Nephron progenitor cell (in vitro differentiated cells): ENCODE measurements at regions not wholly inside any gene's neighbourhood (a gene's known extent, or its start where the extent isn't known, plus 50 kb on each side); places are given as distances from the start of the nearest gene placed in this dataset.

Experiments used
- DNase-seq: peaks from one replicate; pipeline ENCODE4 v3.0.0; 2021
- H3K27ac Mint-ChIP-seq: 2 replicates; pipeline ENCODE4 v1.8.0; 2021; ENCODE audit warnings: mild to moderate bottlenecking, moderate library complexity, mixed read lengths
- H3K27me3 Mint-ChIP-seq: 2 replicates; pipeline ENCODE4 v1.8.0; 2021; ENCODE audit warnings: mild to moderate bottlenecking, low read depth, mixed read lengths; ENCODE audit not compliant: poor library complexity
- H3K36me3 Mint-ChIP-seq: 2 replicates; pipeline ENCODE4 v1.8.0; 2021; ENCODE audit warnings: low read depth, mixed read lengths
- H3K4me1 Mint-ChIP-seq: 2 replicates; pipeline ENCODE4 v1.8.0; 2021; ENCODE audit warnings: mixed read lengths
- H3K4me3 Mint-ChIP-seq: 2 replicates; pipeline ENCODE4 v1.8.0; 2021; ENCODE audit warnings: mild to moderate bottlenecking, moderate library complexity, mixed read lengths
- H3K9me3 Mint-ChIP-seq: 2 replicates; pipeline ENCODE4 v1.8.0; 2021; ENCODE audit warnings: mild to moderate bottlenecking, moderate library complexity, mixed read lengths
- CTCF ChIP-seq: fragments of 200-600 bp; sonication (generic); IDR thresholded peaks from 2 replicates; pipeline ENCODE4 v1.5.0; 2021; ENCODE audit warnings: antibody characterized with exemption

DNA sequence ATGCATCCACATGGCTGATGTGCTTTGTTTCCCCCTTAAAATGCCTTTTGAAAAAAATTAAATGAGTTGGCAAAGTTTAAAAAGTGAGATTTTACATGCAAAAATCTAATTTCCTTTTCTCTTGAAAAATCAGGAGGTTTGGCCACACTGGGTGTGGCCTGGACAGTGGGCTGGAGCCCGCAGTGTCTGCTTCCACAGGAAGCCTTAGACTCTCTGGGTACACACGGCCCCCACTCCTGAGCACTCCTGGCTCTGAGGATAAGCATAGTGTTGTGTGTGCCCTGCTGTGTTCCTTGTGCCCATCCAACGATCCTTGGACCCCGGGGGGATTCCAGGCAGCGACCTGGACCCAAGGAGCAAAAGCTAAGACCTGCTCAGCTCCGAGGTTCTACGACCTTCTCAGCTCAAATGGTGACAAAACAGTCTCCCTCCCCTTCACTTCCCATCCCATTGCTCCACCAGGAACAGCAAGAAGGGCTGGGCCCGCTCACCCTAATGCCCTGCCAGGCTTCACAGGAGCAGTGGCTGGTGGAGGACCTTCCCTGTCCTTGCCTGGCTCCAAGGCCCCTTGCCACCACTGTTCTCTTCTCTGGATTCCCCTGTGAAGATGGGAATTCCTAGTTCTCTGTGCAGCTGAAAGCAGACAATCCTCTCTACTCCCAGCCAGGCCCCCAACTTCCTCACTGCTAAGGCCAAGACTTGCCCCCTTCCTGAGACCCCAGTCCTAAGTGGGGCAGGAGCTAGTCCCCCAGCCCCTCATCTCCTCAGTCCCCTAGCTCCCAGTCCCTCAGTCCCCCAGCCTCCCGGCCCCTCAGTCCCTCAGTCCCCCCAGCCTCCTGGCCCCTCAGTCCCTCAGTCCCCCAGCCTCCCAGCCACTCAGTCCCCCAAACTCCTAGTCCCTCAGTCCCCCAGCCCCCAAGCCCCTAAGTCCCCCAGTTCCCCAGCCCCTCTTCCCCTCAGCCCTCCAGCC is 395.8 kb downstream of the PTPRU start:
- no peak for TF ChIP-seq CTCF
- peaks cover 12% of the 10 kb centered on the region for H3K4me1 Mint-ChIP-seq
- peaks cover 12% of the 10 kb centered on the region for H3K27me3 Mint-ChIP-seq
- no peak overlapping the region for H3K4me3 Mint-ChIP-seq
- H3K27ac Mint-ChIP-seq = no peak overlapping the region
- no peaks in the 10 kb centered on the region for H3K36me3 Mint-ChIP-seq
- H3K9me3 Mint-ChIP-seq = peaks cover 6% of the 10 kb centered on the region
- no peak for DNase-seq

- Mint-ChIP-seq H3K27me3 (peaks cover 8% of the 10 kb centered on the region), H3K4me3 (no peak overlapping the region), H3K36me3 (no peaks in the 10 kb centered on the region), H3K4me1 (peaks cover 12% of the 10 kb centered on the region), H3K9me3 (peaks cover 6% of the 10 kb centered on the region), H3K27ac (no peak overlapping the region)
- no peak for TF ChIP-seq CTCF
- no peak for DNase-seq
Observed at GRCh38 chr1:29631361-29631760, 395.0 kb downstream of the PTPRU start.

DNA sequence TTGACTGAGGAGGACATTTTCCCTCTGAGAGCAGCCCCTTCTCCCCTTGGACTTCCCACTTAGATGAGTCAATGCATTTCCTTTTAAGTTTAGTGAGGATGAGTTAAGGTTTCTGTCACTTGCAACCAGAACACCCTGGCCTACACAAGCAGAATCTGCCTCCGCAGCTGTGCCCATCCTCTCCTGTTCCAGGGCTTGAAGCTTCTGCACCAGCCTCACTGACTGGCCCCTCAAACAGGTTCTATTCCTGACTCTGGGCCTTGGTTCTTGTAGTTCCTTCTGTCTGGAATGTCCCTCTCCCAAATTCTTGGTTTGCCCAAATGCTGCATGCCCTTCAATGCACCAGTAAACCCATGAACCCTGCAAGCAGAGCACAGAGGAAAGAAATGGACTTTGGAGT is 394.4 kb downstream of the PTPRU start:
- Mint-ChIP-seq H3K27ac (no peak overlapping the region), H3K36me3 (no peaks in the 10 kb centered on the region), H3K27me3 (peaks cover 8% of the 10 kb centered on the region), H3K9me3 (peaks cover 6% of the 10 kb centered on the region), H3K4me3 (no peak overlapping the region), H3K4me1 (peaks cover 12% of the 10 kb centered on the region)
- DNase-seq = no peak
- no peak for TF ChIP-seq CTCF

DNA sequence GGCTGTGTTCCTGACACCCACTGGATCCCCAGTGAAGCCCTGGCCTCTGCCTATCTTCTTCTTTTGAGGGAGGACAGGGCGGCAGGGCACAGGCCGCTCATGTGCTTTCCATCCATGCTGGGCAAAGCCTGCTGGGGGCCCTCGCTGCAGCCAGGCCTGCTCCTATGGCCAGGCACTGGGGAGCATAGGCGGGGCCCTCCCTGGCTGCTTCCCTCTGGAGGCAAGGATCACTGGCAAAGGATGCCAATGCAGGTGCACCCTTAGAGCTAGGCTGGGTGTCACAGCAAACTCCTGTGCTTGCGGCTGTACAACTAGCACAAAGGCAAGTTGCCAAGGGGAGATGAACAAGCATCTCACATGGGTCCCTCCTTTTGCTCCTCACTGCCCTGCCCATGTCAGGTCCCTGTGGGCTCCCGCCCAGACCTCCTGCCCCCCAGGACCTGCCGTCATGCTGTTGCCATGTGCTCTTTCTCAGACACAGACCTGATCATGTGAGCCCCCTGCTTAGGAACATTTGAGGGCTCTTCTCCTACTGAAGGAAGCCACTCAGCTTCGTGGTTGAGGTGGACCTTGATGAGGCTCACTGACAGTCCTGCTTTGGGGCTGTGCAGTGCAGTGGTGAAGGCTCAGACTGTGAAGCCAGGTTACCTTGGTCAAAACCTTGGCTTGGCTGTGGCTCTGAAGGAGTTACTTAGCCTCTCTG is 393.6 kb downstream of the PTPRU start:
- H3K4me3 Mint-ChIP-seq = no peak overlapping the region
- no peak for DNase-seq
- TF ChIP-seq CTCF = no peak
- no peaks in the 10 kb centered on the region for H3K36me3 Mint-ChIP-seq
- peaks cover 11% of the 10 kb centered on the region for H3K27me3 Mint-ChIP-seq
- H3K27ac Mint-ChIP-seq = no peak overlapping the region
- peaks cover 6% of the 10 kb centered on the region for H3K9me3 Mint-ChIP-seq
- H3K4me1 Mint-ChIP-seq = peaks cover 12% of the 10 kb centered on the region

GRCh38 chr1:29629401-29629800 is 393.1 kb downstream of the PTPRU start:
- no peaks in the 10 kb centered on the region for H3K36me3 Mint-ChIP-seq
- DNase-seq = no peak
- H3K4me3 Mint-ChIP-seq = no peak overlapping the region
- no peak overlapping the region for H3K27ac Mint-ChIP-seq
- peaks cover 15% of the 10 kb centered on the region for H3K27me3 Mint-ChIP-seq
- no peak for TF ChIP-seq CTCF
- peaks cover 12% of the 10 kb centered on the region for H3K4me1 Mint-ChIP-seq
- H3K9me3 Mint-ChIP-seq = peaks cover 6% of the 10 kb centered on the region
